Glutamatergic neuron (in vitro differentiated cells): ENCODE measurements at regions not wholly inside any gene's neighbourhood (a gene's known extent, or its start where the extent isn't known, plus 50 kb on each side); places are given as distances from the start of the nearest gene placed in this dataset.

Experiments
- DNase-seq: peaks from one replicate; pipeline ENCODE4 v3.0.0; 2022
- H3K27ac Mint-ChIP-seq: one replicate; pipeline ENCODE4 v1.8.0; 2020; ENCODE audit warnings: mild to moderate bottlenecking, mixed read lengths, inconsistent platforms; ENCODE audit not compliant: unreplicated experiment
- H3K27me3 Mint-ChIP-seq: one replicate; pipeline ENCODE4 v1.8.0; 2020; ENCODE audit warnings: mild to moderate bottlenecking, moderate library complexity, mixed read lengths, inconsistent platforms; ENCODE audit not compliant: unreplicated experiment
- H3K36me3 Mint-ChIP-seq: one replicate; pipeline ENCODE4 v1.8.0; 2020; ENCODE audit warnings: mild to moderate bottlenecking, mixed read lengths, inconsistent platforms; ENCODE audit not compliant: unreplicated experiment
- H3K4me1 Mint-ChIP-seq: one replicate; pipeline ENCODE4 v1.8.0; 2020; ENCODE audit warnings: mild to moderate bottlenecking, low read depth, mixed read lengths, inconsistent platforms; ENCODE audit not compliant: unreplicated experiment
- H3K4me3 Mint-ChIP-seq: one replicate; pipeline ENCODE4 v1.8.0; 2020; ENCODE audit warnings: mild to moderate bottlenecking, mixed read lengths, inconsistent platforms; ENCODE audit not compliant: unreplicated experiment
- H3K9me3 Mint-ChIP-seq: one replicate; pipeline ENCODE4 v1.8.0; 2020; ENCODE audit warnings: mild to moderate bottlenecking, moderate library complexity, mixed read lengths, inconsistent platforms; ENCODE audit not compliant: unreplicated experiment
- CTCF ChIP-seq: fragments of 200-600 bp; sonication (generic); IDR thresholded peaks from one replicate; pipeline ENCODE4 v1.5.0; 2021; ENCODE audit not compliant: partially characterized antibody, unreplicated experiment

- Mint-ChIP-seq H3K4me3 (no peak overlapping the region), H3K27me3 (peaks cover 3% of the 10 kb centered on the region), H3K9me3 (peaks cover 16% of the 10 kb centered on the region), H3K27ac (no peak overlapping the region), H3K36me3 (peaks cover 7% of the 10 kb centered on the region), H3K4me1 (no peaks in the 10 kb centered on the region)
- TF ChIP-seq CTCF = no peak
- no peak for DNase-seq
Measured at GRCh38 chr16:35713762-35714650, 2254.6 kb downstream of the TP53TG3F start.

- Mint-ChIP-seq H3K4me1 (no peaks in the 10 kb centered on the region), H3K36me3 (peaks cover 7% of the 10 kb centered on the region), H3K27ac (no peak overlapping the region), H3K9me3 (peaks cover 18% of the 10 kb centered on the region), H3K4me3 (no peak overlapping the region), H3K27me3 (peaks cover 5% of the 10 kb centered on the region)
- no peak for DNase-seq
- no peak for TF ChIP-seq CTCF
Measured at GRCh38 chr16:35714665-35715064, 2255.3 kb downstream of the TP53TG3F start.

GRCh38 chr16:35724551-35724950 lies 2265.1 kb downstream of the TP53TG3F start:
- no peak overlapping the region for H3K4me3 Mint-ChIP-seq
- no peak for TF ChIP-seq CTCF
- no peaks in the 10 kb centered on the region for H3K27me3 Mint-ChIP-seq
- no peaks in the 10 kb centered on the region for H3K36me3 Mint-ChIP-seq
- no peak overlapping the region for H3K27ac Mint-ChIP-seq
- H3K4me1 Mint-ChIP-seq = no peaks in the 10 kb centered on the region
- peaks cover 33% of the 10 kb centered on the region for H3K9me3 Mint-ChIP-seq
- DNase-seq = no peak

- no peaks in the 10 kb centered on the region for H3K4me1 Mint-ChIP-seq
- no peak overlapping the region for H3K4me3 Mint-ChIP-seq
- H3K36me3 Mint-ChIP-seq = no peaks in the 10 kb centered on the region
- no peak overlapping the region for H3K27ac Mint-ChIP-seq
- DNase-seq = no peak
- peaks cover 36% of the 10 kb centered on the region for H3K9me3 Mint-ChIP-seq
- H3K27me3 Mint-ChIP-seq = no peaks in the 10 kb centered on the region
- TF ChIP-seq CTCF = no peak
Measured at GRCh38 chr16:35725949-35726348, 2266.5 kb downstream of the TP53TG3F start.

- H3K27me3 Mint-ChIP-seq = peaks cover 2% of the 10 kb centered on the region
- H3K4me1 Mint-ChIP-seq = no peaks in the 10 kb centered on the region
- DNase-seq = no peak
- no peak for TF ChIP-seq CTCF
- peaks cover 38% of the 10 kb centered on the region for H3K9me3 Mint-ChIP-seq
- H3K4me3 Mint-ChIP-seq = no peak overlapping the region
- H3K27ac Mint-ChIP-seq = no peak overlapping the region
- H3K36me3 Mint-ChIP-seq = peaks cover 5% of the 10 kb centered on the region
Measured at GRCh38 chr16:35730251-35730650, 2270.8 kb downstream of the TP53TG3F start.
